DMS 273 (cell line): ENCODE measurements at regions not wholly inside any gene's neighbourhood (a gene's known extent, or its start where the extent isn't known, plus 50 kb on each side); places are given as distances from the start of the nearest gene placed in this dataset.
"Not testable (repeated sequence)": the region's sequence is repeated elsewhere in the genome, so short reads cannot be mapped to it uniquely, and the experiment has no call there.

Experiments
- DNase-seq: peaks from one replicate; lab custom pipeline; 2025; ENCODE audit not compliant: unreplicated experiment; lab: John Stamatoyannopoulos, UW

DNA sequence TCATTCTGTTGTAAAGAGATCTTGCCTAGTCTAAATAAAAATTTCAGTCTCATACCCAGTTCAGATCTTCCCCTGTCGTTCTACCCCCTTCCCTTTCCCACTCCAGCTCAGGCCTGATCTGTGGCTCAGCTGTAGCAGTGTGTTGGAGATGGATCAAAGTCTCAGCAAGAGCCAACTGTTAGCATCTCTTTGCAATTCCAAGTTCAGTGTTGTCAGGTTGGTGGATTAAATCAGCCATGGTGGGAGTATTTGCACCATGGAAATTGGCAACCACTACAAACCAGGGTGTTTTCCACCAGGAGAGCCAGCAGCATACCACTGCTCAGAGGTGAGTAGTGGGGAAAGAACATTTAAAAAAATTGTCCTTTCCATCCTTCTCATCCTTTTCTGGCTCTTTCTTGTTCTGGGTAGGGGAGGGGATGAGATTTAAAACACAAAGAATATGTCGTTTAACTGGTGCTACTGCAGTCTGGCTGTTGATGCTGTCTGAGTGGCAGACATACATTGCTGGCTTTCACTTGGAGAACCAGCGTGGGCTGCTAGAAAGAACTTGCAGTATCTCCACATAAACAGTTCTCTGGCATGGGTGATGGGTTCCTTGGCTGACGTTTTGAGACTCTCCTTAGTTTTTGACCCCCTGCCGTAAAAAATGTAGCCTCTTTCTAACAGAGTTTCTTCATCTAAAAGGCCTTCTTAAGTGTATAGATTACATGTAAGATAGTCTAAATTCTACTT, 514.1 kb downstream of the RAB38 start:
- no peak for DNase-seq

GRCh38 chr11:87659807-87660206, 515.4 kb downstream of the RAB38 start:
- no peak for DNase-seq

DNA sequence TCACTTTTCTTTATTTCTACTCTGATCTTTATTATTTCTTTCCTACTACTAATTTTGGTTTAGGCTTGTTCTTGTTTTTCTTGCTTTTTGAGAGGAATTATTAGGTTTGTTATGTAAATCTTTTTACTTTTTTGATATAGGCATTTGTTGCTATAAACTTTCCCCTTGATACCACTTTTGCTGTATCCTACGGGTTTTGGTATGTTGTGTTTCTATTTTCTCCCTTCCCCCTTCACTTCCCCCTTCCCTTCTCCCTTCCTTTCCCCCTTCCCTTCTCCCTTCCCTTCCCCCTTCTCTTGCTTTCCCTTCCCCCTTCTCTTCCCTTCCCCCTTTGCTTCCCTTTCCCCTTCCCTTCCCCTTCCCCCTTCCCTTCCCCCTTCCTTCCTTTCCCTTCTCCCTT, 529.6 kb downstream of the RAB38 start:
- DNase-seq = no peak

- no peak for DNase-seq
Observed at GRCh38 chr11:87639753-87640364, 535.4 kb downstream of the RAB38 start.

DNA sequence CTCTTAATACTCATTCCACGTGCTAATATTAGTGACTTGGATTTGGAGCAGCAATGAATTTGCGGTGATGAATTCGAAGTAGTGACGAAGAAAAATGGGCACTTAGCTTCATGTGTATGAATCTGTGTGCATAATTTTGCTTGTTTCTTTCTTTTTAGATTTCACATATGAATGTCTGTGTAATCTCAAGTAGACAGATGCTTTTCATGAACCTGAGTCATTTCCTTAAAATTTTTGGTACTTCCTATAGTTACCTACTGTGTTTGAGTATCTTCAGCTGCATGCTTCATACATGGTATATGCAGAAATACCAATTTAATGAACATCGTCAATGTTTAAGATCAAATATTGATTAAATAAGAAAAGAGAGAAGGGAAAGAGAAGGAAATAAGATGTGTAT, 540.2 kb downstream of the RAB38 start:
- DNase-seq = no peak

- no peak for DNase-seq
Observed at GRCh38 chr11:87634331-87634730, 540.9 kb downstream of the RAB38 start.

DNA sequence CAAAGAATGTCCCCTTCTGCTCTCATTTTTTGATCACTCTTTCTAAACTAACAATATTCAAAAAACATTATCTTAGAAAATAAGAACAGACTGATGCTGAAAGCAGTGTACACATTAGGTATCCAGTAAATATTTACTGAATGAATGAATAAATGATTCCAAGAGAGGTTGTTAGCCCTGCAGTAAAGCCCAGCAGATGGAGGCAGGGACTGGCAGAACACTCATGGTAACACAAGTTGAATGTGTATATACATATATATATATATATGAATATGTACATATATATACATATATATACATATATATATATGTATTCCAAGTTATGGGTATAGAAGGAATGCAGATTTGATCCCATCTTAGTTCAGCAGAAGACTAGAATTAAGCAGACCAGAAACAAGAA, 546.3 kb downstream of the RAB38 start:
- DNase-seq = no peak

DNA sequence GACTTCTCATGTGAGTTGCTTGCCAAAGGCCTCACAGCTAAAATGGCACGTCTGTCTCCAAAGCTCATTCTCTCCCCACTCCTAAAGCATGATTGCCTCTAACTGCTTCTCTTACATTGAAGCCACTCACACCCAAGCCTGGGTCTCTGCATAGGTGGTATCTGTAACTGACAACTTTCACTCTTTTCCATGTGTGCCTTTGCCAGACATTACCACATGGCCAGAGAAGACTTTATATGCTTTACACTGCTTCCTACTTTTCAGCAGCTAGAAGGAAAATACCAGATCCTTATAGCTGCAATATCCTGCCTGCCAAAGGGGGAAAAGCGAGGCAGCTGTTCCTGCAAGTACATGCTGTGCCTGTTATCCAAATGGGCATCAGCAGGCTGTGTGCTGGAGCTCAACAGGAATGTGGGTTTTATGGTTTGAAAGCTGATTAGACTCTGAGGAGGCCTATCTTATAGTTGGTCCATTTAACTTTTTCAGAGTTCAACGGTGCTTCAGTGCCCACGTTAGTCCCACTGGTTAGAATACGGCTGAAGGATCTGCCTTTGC, 547.1 kb downstream of the RAB38 start:
- no peak for DNase-seq

DNA sequence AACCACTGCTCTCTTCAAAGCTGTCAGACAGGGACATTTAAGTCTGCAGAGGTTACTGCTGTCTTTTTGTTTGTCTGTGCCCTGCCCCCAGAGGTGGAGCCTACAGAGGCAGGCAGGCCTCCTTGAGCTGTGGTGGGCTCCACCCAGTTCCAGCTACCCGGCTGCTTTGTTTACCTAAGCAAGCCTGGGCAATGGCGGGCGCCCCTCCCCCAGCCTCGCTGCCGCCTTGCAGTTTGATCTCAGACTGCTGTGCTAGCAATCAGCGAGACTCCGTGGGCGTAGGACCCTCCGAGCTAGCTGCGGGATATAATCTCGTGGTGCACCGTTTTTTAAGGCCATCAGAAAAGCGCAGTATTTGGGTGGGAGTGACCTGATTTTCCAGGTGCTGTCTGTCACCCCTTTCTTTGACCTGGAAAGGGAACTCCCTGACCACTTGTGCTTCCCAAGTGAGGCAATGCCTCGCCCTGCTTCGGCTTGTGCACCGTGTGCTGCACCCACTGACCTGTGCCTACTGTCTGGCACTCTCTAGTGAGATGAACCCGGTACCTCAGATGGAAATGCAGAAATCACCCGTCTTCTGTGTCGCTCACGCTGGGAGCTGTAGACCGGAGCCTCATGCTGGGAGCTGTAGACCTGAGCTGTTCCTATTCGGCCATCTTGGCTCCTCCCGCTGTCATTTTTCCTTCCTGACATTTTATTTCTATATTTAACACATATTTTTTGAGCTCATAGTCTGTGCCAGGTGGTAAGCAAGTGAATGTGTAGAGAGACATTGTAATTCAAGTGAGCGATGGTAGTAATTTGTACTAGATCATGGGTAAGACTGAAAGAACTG, 551.5 kb downstream of the RAB38 start:
- DNase-seq = not testable (repeated sequence)

- no peak for DNase-seq
Observed at GRCh38 chr11:87616511-87616910, 558.7 kb downstream of the RAB38 start.

GRCh38 chr11:87604350-87604749, 566.6 kb downstream of the TMEM135 start:
- DNase-seq = no peak

- DNase-seq = no peak
Observed at GRCh38 chr11:87603887-87604286, 566.2 kb downstream of the TMEM135 start.

GRCh38 chr11:87602776-87603175, 565.0 kb downstream of the TMEM135 start:
- DNase-seq = no peak

GRCh38 chr11:87600938-87601337, 563.2 kb downstream of the TMEM135 start:
- no peak for DNase-seq

GRCh38 chr11:87597725-87598124, 560.0 kb downstream of the TMEM135 start:
- DNase-seq = no peak

DNA sequence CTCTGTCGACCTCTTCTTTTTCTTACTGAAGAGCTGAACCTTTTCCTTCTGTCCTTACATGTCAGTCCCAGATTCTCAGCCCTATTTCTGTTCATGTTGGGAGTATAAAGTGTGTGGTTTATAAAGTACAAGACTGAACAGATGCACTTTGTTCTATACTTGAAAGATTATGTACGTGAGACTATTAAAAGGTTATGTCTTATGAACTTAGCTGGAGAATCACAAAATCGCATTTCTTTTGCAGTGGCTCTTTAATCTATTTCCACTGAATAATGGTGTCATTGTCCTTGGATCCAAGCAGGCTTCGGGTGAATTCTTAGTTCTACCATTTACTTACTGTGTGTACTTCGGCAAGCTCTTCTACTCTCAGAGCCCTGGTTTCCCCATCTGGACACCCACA, 558.4 kb downstream of the TMEM135 start:
- no peak for DNase-seq

- no peak for DNase-seq
Observed at GRCh38 chr11:87589082-87589481, 551.3 kb downstream of the TMEM135 start.

GRCh38 chr11:87585613-87586012, 547.9 kb downstream of the TMEM135 start:
- not testable (repeated sequence) for DNase-seq

- DNase-seq = no peak
Observed at GRCh38 chr11:87583931-87584330, 546.2 kb downstream of the TMEM135 start.

DNA sequence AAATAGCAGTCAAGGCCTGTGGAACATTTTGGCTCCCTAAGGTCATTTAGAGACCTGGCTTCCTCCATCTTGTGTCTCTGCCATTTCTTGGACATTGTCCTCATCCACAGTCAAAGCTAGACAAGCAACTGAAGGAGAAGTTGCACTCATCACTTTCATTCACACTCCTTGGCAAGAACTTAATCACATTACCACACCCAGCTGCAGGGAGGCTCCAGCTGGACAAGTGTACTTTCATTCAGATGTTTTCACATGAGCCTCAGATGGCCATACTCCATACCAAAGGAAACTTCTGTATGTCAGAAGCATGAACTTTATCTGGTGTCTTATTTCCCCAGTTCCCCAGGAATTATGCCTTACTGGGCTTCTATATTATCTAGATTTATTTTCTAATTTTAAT, 537.4 kb downstream of the TMEM135 start:
- DNase-seq = no peak

- DNase-seq = no peak
Observed at GRCh38 chr11:87574193-87574592, 536.5 kb downstream of the TMEM135 start.

GRCh38 chr11:87573708-87574107, 536.0 kb downstream of the TMEM135 start:
- DNase-seq = no peak
